ENCODE measurements at regions not wholly inside any gene's neighbourhood (a gene's known extent, or its start where the extent isn't known, plus 50 kb on each side); places are given as distances from the start of the nearest gene placed in this dataset.

DNA sequence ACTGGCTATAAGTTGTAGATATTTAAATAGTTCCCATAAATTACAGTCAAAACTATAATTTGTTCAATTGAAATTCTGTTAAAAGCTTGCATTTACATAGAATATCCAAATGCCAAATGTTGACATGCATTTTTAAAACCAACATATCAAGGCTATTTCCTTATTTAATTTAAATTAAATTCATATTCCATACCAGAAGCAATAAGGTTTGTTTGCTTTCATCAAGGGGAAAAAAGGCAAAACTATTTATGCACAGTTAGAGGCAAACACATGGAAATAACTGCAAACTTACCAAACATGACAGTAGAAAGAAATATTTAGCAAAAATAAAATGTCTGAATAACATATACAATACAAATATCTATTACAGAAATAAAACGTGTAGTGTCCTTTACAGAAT, 1581.2 kb upstream of the TENM4 start:
- Histone ChIP-seq H3K23ac (ENCODE audit: insufficient read length, low read depth, low read length) (no peak overlapping the region), H2BK120ac (ENCODE audit: low read depth, low read length, poor library complexity, severe bottlenecking) (no peak overlapping the region), H3K27me3 (ENCODE audit: insufficient read depth, low read length) (no peaks in the 10 kb centered on the region), H4K8ac (replicated peaks; ENCODE audit: insufficient read length, low read depth, low read length) (no peak overlapping the region), H3K23me2 (ENCODE audit: insufficient read length, low read depth, low read length, poor library complexity, severe bottlenecking) (no peaks in the 10 kb centered on the region), H3K27ac (ENCODE audit: insufficient read length, low read depth, low read length) (no peak overlapping the region), H3K9me3 (ENCODE audit: control insufficient read depth, low read depth, low read length) (no peaks in the 10 kb centered on the region), H3K56ac (ENCODE audit: insufficient read length, low read depth, low read length) (no peak overlapping the region), H4K91ac (ENCODE audit: insufficient read length, low read depth, low read length) (no peak overlapping the region), H2AK5ac (ENCODE audit: insufficient read length, low read length) (no peak overlapping the region), H3K18ac (ENCODE audit: insufficient read length, low read depth, low read length) (no peak overlapping the region), H3K4me1 (ENCODE audit: insufficient read depth, low read length) (no peaks in the 10 kb centered on the region), H3K4me2 (ENCODE audit: insufficient read depth, insufficient read length, low read length) (no peak overlapping the region), H2BK15ac (ENCODE audit: low read depth, low read length) (no peak overlapping the region), H3K4ac (ENCODE audit: low read depth, low read length) (no peak overlapping the region), H3K14ac (ENCODE audit: insufficient read depth, low read length) (no peak overlapping the region), H2AFZ (ENCODE audit: low read length) (no peak overlapping the region), H3T11ph (ENCODE audit: low read length) (no peak overlapping the region), H2BK12ac (ENCODE audit: insufficient read length, low read depth, low read length) (no peak overlapping the region), H2BK5ac (ENCODE audit: insufficient read length, low read length) (no peak overlapping the region), H3K9ac (ENCODE audit: extremely low read depth, insufficient read length, low read length) (no peak overlapping the region), H3K79me1 (ENCODE audit: insufficient read depth, low read depth, low read length, poor library complexity, severe bottlenecking) (no peaks in the 10 kb centered on the region), H2BK20ac (ENCODE audit: low read depth, low read length, poor library complexity, severe bottlenecking) (no peak overlapping the region), H4K20me1 (ENCODE audit: control insufficient read depth, insufficient read depth, insufficient read length) (no peaks in the 10 kb centered on the region), H4K5ac (ENCODE audit: insufficient read length, low read depth, low read length) (no peak overlapping the region), H3K79me2 (ENCODE audit: insufficient read depth, low read length) (no peaks in the 10 kb centered on the region)
- Mint-ChIP-seq H3K27me3 (ENCODE audit: low read depth) (no peaks in the 10 kb centered on the region), H3K36me3 (ENCODE audit: insufficient read depth in 1 of 3, low read depth in 3 of 3) (no peaks in the 10 kb centered on the region), H3K9me3 (no peaks in the 10 kb centered on the region), H3K27ac (no peak overlapping the region), H3K4me1 (no peaks in the 10 kb centered on the region), H3K4me3 (no peak overlapping the region)
- TF ChIP-seq CTCF (conservative IDR thresholded peaks at IDR 0.05), result no peak
- WGBS (ENCODE audit: extremely low coverage, insufficient read length, low lambda C conversion rate), result no CpG with 5 or more reads among the region's 1 CpG
- DNase-seq, result no peak

Measured in H9 (cell line).